PC-3 (cell line): ENCODE measurements at regions not wholly inside any gene's neighbourhood (a gene's known extent, or its start where the extent isn't known, plus 50 kb on each side); places are given as distances from the start of the nearest gene placed in this dataset.

Experiments used
- CTCF ChIP-seq: fragments of 300-600 bp; sonication (generic); conservative IDR thresholded peaks from 2 replicates; pipeline ENCODE4 v1.5.1; 2017; ENCODE audit warnings: antibody characterized with exemption, low read depth, mild to moderate bottlenecking, low read length
- EZH2 ChIP-seq: fragments of 300-600 bp; sonication (generic); IDR thresholded peaks from one replicate; pipeline ENCODE4 v1.6.1; 2017; ENCODE audit warnings: antibody characterized with exemption, mild to moderate bottlenecking, low read length; ENCODE audit not compliant: unreplicated experiment
- EZH2phosphoT487 ChIP-seq: fragments of 300-600 bp; sonication (generic); IDR thresholded peaks from 2 replicates; pipeline ENCODE4 v1.6.1; 2018; ENCODE audit warnings: mild to moderate bottlenecking, antibody characterized with exemption, low read length, borderline replicate concordance

- TF ChIP-seq CTCF (no peak), EZH2 (no peak), EZH2phosphoT487 (no peak)
Measured at GRCh38 chr3:99458013-99458412, 180.4 kb upstream of the COL8A1 start.
